IPS-18c (cell line): ENCODE measurements at regions not wholly inside any gene's neighbourhood (a gene's known extent, or its start where the extent isn't known, plus 50 kb on each side); places are given as distances from the start of the nearest gene placed in this dataset.

ENCODE experiments used
- H3K4me3 ChIP-seq: 2 replicates; pipeline ENCODE4 v1.7.0; 2013; ENCODE audit warnings: low read depth, mild to moderate bottlenecking, low read length, moderate library complexity; ENCODE audit not compliant: insufficient read depth
- H3K9me3 ChIP-seq: one replicate; pipeline ENCODE4 v1.6.1; 2013; ENCODE audit warnings: mild to moderate bottlenecking, low read length, moderate library complexity; ENCODE audit not compliant: control insufficient read depth, insufficient read depth

GRCh38 chr5:175116466-175117048, 327.4 kb downstream of the DRD1 start:
- Histone ChIP-seq H3K9me3 (no peaks in the 10 kb centered on the region), H3K4me3 (no peak overlapping the region)

GRCh38 chr5:175115831-175116230, 328.2 kb downstream of the DRD1 start:
- H3K9me3 ChIP-seq = no peaks in the 10 kb centered on the region
- H3K4me3 ChIP-seq = no peak overlapping the region

- Histone ChIP-seq H3K4me3 (no peak overlapping the region), H3K9me3 (peaks cover 7% of the 10 kb centered on the region)
Measured at GRCh38 chr5:175113947-175114346, 330.0 kb downstream of the DRD1 start.

GRCh38 chr5:175109058-175109755, 334.8 kb downstream of the DRD1 start:
- peaks cover 8% of the 10 kb centered on the region for H3K9me3 ChIP-seq

GRCh38 chr5:175107865-175108264, 336.1 kb downstream of the DRD1 start:
- Histone ChIP-seq H3K9me3 (peaks cover 8% of the 10 kb centered on the region), H3K4me3 (no peak overlapping the region)

More at GRCh38 chr5:175109058-175109755, 334.8 kb downstream of the DRD1 start:
- H3K4me3 ChIP-seq = no peak overlapping the region

GRCh38 chr5:175107028-175107588, 336.9 kb downstream of the DRD1 start:
- peaks cover 8% of the 10 kb centered on the region for H3K9me3 ChIP-seq
- H3K4me3 ChIP-seq = no peak overlapping the region

GRCh38 chr5:175104677-175105076, 339.3 kb downstream of the DRD1 start:
- peaks cover 8% of the 10 kb centered on the region for H3K9me3 ChIP-seq

GRCh38 chr5:175103746-175104145, 340.2 kb downstream of the DRD1 start:
- H3K4me3 ChIP-seq = no peak overlapping the region
- no peaks in the 10 kb centered on the region for H3K9me3 ChIP-seq

More at GRCh38 chr5:175104677-175105076, 339.3 kb downstream of the DRD1 start:
- H3K4me3 ChIP-seq = no peak overlapping the region

- Histone ChIP-seq H3K9me3 (no peaks in the 10 kb centered on the region), H3K4me3 (no peak overlapping the region)
Measured at GRCh38 chr5:175102717-175103116, 341.3 kb downstream of the DRD1 start.

- H3K9me3 ChIP-seq = no peaks in the 10 kb centered on the region
Measured at GRCh38 chr5:175098301-175098700, 345.7 kb downstream of the DRD1 start.

GRCh38 chr5:175096469-175097165, 347.4 kb downstream of the DRD1 start:
- H3K9me3 ChIP-seq = no peaks in the 10 kb centered on the region
- no peak overlapping the region for H3K4me3 ChIP-seq

More at GRCh38 chr5:175098301-175098700, 345.7 kb downstream of the DRD1 start:
- no peak overlapping the region for H3K4me3 ChIP-seq

- H3K4me3 ChIP-seq = no peak overlapping the region
- H3K9me3 ChIP-seq = no peaks in the 10 kb centered on the region
Measured at GRCh38 chr5:175094461-175094860, 349.5 kb downstream of the DRD1 start.

- Histone ChIP-seq H3K4me3 (no peak overlapping the region), H3K9me3 (no peaks in the 10 kb centered on the region)
Measured at GRCh38 chr5:175092691-175093090, 351.3 kb downstream of the DRD1 start.

GRCh38 chr5:175088963-175089362, 355.0 kb downstream of the DRD1 start:
- no peak overlapping the region for H3K4me3 ChIP-seq

GRCh38 chr5:175082866-175083590, 358.6 kb downstream of the MSX2 start:
- Histone ChIP-seq H3K4me3 (no peak overlapping the region), H3K9me3 (no peaks in the 10 kb centered on the region)

More at GRCh38 chr5:175088963-175089362, 355.0 kb downstream of the DRD1 start:
- H3K9me3 ChIP-seq = no peaks in the 10 kb centered on the region

GRCh38 chr5:175082346-175082745, 358.0 kb downstream of the MSX2 start:
- Histone ChIP-seq H3K4me3 (no peak overlapping the region), H3K9me3 (no peaks in the 10 kb centered on the region)

GRCh38 chr5:175079707-175080106, 355.3 kb downstream of the MSX2 start:
- H3K9me3 ChIP-seq = peaks cover 4% of the 10 kb centered on the region
- H3K4me3 ChIP-seq = no peak overlapping the region
